ENCODE measurements at regions not wholly inside any gene's neighbourhood (a gene's known extent, or its start where the extent isn't known, plus 50 kb on each side); places are given as distances from the start of the nearest gene placed in this dataset.

- TF ChIP-seq CTCF (conservative IDR thresholded peaks at IDR 0.05; ENCODE audit: low read length) (no peak), EZH2phosphoT487 (IDR thresholded peaks at IDR 0.05; ENCODE audit: borderline replicate concordance) (no peak)
Observed at GRCh38 chr9:79049371-79049770, 522.4 kb upstream of the TLE4 start.
